HG02763 (cell line): ENCODE measurements at regions not wholly inside any gene's neighbourhood (a gene's known extent, or its start where the extent isn't known, plus 50 kb on each side); places are given as distances from the start of the nearest gene placed in this dataset.

Source experiments
- ATAC-seq: cut with Tn5 transposase; IDR thresholded peaks from one replicate; pipeline ENCODE4 v1.9.1; 2021; ENCODE audit warnings: mild to moderate bottlenecking, moderate library complexity; ENCODE audit not compliant: unreplicated experiment

DNA sequence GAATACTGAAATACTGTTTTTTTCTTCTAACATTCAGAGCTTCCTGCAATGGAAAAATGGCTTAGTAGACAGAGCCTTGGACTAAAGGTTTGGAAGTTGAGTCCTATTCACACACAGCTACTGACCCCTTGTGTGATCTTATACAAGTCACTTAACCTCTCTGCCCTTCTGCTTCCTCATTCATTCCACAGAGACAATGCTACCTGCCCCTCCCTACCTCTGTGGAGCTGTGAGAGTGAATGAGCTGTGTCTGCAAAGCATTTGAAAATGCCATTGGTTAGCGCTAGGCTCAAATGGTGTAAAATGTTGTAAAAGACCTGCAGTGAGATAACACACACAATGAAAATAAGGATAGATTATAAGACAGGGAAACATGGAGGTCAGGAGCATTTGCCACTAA is 214.4 kb downstream of the BARHL2 start:
- no peak for ATAC-seq

DNA sequence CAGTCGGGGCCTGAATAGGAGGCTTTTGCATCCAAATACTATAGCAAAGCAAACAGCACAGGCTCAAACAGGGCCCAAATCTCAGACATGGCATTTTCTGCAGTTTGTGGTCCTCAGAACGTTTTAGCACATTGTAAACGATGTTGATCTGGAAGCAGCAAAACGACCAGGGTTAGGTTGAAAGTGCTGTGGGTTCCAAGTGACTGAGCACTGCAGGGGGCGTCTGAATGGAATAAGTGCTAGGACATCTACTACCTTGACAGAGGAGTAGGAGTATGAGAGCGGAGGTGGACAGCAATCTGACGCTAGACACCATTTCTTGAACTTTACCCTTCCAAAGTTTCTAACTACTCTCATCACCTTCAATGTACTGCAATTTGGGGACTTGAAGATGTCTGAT is 214.9 kb downstream of the BARHL2 start:
- no peak for ATAC-seq

DNA sequence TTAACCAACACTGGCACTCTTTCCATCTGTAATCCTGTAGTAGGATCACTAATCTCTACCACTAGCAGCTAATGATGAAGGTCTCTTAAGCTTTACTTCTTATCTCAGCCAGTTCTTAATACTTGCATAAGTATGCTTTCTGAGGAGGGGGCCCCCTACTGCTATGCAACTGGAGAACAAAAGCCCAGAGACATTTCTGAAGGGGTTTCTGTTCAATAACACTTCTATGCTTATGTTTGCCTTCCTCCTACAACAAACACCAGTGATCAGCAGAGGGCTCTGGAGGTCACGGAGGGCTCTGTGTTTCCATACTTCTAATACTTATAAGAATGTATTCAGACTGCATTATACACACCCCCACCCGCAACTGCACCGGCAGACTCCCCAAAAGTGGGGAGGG is 215.8 kb downstream of the BARHL2 start:
- no peak for ATAC-seq

DNA sequence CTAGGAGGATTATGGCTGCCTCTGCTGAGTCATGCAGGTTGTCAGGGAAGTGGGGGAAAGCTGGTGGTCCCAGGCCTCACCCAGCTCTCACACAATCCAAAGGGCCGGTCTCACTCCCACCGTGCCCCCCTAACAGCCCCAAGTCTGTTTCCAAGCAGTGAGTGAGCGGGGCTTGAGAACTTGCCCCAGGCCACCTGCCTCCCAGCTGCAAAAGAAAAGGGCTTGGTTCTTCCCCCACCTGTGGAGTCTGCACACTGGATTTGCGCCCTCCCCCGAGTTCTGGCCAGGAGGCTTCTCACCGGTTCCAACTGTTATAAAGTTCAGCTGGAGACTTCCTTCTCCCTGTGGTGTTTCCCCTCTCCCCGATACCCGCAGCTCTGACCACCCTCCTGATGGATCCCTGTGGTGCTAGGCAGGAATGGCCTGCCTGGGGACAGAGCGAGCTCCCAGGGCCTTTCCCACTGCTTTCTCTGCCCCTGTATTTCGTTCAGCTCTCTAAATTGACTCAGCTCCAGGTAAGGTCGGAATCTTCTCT is 222.3 kb downstream of the BARHL2 start:
- ATAC-seq, result no peak

DNA sequence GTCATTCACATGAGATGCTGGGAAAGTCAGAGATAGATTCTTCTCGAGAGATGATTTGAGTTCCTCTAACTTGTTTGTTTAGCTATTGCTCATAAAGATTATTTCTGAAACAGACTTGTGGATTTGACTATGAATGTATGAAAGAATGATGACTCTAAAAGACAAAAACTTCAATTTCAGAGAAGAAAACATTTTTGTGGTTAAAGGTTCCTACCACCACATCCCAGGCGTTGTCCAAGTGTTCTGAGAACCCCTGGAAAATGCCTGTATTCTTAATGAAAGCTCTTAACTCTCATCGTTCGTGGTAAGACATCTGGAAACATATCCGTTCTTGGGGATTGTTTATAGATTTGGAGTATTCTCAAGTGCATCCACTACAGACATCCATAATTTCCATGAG is 228.7 kb downstream of the BARHL2 start:
- ATAC-seq, result no peak

DNA sequence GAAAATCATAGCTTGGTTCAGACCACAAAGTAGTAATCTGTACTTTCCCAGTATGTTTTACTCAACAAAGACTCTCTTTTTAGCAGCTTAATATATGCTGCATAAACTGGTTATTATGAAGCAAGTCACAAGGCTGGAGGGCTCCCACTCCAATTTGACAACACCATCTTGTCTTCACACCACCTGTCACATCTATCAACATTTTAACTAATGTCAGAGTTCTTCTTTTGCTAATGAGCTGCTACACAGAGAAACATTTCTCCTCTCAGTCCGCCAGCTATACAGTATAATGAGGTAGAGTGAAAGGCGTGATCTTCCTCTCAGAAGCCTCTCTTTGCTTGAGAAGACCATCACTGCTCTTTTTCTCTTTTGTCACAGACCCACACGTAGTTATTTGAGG is 230.1 kb downstream of the BARHL2 start:
- ATAC-seq, result no peak

DNA sequence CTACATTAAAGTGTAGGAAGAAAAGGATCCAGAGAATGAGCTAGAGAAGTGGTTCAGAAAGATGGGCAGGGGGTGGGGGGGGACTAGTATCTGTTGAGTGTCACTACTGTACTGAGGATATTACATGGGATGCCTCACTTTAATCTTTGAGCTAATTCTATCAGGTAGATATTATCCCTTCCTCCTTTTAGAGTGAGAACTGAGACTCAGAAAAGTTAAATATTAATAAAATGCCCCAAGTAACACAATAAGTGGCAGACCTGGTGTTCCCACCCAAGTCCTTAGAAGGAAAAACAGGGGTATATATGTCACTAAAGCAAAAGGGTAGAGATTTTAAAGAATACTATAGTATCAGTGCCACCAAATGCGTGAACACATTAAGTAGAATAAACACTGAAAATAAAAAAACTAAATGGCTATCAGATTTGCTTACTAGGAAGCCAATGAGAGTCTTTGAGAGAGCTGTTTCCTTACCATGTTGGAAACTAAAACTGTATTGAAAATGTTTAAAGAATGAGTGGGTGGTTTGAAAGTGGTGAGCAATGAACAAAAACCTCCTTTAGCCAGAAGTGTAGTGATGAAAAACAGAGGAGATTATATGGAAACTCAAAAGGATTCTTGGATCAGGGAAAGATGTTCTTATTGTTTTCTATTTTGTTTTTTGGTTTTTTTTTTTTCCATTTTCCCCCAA is 230.8 kb downstream of the BARHL2 start:
- no peak for ATAC-seq

DNA sequence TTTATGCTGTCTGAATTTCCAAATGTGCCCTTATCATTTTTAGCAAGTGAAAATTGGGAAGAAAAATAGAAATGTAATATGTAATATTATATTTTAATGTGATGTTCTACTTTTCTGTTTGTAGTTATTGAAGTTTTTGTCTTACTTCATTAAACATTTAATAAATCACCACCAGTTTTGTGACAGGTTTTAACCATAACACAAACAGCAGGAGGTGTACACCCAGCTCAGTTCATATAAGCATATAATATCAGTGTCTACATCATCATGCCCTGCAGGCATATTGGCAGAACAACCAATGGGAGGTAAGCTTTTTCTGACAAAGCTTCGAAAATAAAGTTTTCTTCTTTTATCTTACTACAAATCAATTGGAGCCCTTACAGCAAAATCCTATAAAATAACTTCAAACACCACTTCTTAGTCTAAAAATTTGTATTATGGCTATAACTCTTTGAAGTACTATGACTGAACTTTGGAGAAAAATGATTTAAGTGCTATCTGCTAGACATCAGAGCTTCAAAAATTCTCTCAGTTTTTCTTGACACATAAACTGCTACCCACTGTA is 236.7 kb downstream of the BARHL2 start:
- no peak for ATAC-seq

DNA sequence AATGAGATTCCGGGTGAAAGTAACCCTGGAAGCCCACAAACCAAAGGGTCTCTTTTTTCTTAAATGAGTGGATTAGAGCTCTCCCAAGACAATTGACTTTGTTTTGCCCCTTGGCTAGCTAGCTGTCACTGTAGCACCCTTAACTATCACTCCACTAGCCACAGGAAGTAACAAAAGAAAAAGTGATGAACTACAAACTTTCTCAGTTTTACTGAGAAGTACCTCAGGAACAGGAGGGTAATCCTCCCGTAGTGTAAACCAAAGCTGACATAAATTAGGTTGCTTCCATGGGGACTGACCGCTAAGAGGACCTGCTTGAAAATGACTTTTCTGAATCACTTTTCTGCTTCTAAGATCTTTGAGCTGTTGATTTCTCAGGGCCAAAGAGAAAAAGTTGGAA is 240.1 kb downstream of the BARHL2 start:
- no peak for ATAC-seq

DNA sequence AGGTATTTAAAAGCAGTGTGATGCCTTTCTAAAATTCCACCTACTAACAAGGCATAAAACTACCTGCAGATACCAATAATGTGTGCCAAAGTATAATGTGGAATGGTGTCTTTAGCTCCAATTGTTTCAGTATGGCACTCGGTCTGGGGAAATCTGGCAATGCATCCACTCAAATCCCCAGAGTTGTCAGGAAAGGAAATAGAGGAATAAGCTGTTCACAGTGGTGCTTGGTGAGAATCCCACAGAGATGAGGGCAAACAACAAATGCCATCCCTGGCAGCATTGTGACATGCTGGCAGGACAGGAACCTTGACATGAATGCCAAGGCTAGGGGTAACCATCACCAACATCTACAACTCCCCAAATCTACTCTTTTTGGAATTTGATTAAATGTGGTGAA is 240.7 kb downstream of the BARHL2 start:
- ATAC-seq, result no peak

DNA sequence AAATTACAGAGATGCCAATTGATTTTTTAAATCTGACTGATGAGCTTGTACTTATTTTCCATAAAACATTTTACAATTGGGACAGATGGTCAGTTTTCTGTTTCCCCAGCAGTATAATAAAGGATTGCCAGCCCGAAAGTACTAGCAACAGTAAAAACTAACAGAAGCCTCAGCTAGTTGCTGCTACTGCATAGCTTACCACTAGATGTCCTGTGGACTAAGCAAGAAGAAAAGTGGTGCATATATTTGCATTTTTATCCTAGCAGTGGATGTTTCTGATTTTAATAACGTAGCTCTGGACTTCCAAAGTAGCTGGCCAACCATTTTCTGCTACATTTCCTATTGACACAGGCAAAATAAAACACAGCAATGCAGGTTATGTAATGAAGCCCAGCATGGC is 241.5 kb downstream of the BARHL2 start:
- no peak for ATAC-seq

DNA sequence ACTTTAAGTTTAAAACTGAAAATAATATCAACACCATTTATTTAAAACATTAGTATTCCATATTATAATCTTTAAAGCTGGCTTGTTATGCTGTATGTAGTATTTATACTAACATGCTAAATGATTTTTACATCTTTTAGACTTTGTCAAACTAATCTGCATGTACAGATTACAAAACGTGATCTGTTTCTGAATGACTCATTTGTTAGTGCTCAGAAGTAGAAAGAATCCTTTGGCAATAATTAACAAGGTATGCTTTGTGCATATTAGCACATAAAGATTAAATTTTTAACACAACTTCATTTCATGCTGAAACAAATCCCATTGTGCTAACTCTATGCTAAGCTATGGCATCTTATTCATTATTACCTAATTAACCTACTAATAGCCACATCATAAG is 242.4 kb downstream of the BARHL2 start:
- ATAC-seq, result no peak

DNA sequence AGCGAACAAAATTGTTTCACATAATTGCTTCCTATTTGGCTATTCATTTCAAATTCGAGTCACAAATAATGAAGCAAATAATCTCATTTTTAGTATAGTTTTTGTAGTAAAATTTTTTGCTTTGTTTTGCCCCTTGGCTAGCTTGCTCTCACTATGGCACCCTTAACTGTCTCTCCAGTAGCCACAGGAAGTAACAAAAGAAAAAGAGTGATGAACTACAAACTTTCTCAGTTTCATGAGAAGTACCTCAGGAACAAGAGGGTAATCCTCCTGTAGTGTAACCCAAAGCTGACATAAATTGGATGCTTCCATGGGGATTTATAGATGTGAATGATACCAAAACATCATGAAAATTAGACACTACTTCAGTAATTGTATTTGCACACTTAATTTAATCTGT is 242.9 kb downstream of the BARHL2 start:
- no peak for ATAC-seq

DNA sequence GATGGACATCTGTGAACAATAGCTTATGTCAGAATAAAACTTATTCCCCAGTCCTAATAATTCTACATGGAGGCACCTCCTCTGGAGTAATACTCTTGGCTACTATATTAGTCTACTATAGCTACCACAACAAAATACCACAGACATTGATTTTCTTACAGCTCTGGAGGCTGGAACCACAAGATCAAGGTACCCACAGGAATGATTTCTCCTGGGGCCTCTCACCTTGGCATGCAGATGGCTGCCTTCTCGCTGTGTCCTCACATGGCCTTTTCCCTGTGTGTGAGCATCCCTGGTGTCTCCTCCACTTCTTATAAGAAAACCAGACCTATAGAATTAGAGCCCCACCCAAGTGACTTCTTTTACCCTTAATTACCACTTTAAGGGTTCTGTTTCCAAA is 244.3 kb downstream of the BARHL2 start:
- no peak for ATAC-seq

DNA sequence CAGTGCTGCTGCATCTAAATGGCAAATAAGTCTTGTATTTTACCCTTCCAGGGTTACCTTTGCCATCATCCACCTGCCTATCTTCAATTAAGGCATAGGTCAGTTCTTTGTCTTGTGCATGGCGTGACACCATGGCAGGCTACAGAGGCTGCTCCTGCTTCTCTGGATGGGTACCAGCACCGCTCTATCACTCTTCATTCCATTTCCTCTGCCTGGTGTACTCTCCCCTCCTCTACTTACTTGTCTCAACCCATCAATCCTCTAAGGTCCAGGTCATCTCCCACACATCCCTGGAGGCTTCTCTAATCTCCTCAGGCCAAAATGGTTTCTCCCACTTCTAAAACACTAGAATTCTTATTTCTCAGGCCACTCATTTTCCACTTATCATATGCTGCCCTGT is 257.5 kb downstream of the BARHL2 start:
- no peak for ATAC-seq

DNA sequence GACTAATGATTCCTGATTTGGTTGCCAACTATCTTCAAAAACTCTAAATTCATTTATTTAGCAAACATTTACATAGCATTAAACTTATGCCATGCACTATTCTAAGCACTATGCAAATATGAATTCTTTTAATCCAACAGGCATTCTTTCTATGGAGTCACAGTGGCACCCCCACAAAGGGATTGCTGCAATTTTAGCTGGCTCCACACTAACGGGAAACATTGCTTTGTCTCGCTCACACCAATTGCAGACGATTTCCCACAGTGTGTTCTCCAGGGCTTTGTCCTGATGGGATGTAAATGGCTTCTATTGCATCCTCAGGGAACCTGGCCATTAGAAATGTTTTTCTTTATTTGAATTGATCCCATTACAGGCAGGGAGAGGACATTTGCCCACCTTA is 259.1 kb downstream of the BARHL2 start:
- no peak for ATAC-seq

DNA sequence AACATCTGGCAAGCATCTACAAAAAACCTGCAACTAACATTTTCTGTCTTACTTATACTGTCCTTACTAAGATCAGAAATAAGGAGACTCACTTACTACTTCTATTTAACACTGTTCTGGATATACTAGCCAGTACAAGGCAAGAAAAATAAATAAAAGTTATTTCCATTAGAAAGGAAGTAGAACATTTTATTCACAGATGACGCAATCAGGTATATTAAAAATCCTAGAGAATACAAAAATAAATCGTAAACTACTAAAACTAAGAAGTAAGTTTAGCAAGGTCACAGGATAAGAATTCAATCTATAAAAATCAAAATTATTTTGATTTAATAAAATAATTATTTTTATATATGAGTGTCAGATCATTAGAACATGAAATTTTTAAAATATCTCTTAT is 264.6 kb downstream of the BARHL2 start:
- no peak for ATAC-seq

DNA sequence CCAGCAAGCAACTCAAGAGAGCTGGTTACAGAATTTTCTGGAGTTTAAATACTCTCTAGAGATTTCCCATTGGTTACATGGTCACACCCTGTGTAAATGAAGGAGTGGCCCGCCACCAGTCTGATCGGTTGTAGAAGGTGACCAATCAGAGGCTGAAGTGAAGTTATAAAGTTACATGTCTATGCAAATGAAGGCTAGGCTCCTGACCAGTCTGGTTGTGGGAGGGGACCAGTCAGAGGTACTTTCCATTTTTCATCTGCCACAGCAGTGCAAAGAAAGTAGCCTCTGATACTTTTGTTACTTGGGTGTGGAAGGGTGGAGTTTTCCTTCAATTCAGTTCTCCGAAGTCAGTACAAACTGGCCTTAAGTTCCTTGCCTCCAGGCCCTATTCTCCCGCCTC is 273.7 kb downstream of the BARHL2 start:
- ATAC-seq, result no peak

DNA sequence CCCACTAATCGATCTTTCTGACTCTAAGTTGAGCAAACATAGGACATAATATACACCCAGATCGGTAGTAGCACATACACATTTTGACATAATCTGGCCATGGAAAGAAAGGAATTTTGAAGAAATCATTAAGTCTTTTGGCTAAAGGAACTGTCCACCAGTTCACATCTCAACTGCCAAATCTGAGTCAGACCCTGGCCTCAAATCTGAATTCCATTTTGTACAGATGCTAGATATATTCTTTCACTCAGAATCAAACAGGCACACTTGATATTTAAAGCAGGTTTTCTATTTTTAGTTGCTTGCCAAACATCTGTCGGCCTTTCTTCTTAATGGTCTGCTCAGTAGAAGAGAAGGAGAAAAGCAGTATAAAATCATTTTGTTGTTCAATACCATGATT is 281.8 kb downstream of the BARHL2 start:
- ATAC-seq, result no peak

DNA sequence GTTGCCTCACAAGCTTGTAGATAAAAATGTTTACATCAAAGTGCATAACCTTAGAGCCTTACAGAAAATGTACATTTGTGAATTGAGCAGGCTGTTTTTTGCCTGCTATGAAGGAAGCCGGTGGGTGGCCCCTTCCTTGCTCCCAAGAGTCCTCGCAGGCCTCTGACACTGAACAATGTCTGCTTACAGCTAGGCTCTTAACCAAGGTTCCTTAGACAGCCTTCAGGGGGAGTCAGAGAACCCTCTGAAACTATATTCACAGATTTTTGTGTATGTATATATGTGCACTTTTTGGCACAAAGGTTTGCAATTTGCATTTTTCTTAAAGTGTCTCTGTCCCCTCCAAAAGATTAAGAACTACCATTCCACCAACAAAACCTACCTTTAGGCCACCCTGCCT is 282.6 kb downstream of the BARHL2 start:
- ATAC-seq, result no peak

DNA sequence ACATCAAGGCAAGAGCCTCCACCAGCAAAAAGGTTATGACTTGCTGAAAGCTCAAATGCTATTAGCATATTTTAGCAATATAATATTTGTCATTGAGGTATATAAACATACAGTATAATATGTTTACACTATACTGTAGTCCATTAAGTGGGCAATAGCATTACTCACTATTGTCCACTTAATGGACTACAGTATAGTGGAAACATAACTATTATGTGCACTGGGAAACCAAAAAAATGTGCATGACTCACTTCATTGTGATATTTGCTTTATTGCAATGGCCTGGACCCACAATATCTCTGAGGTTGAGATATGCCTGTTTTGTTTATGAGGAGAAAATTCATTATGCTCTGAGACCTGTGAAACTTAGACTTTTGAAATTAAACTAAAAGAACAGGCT is 300.0 kb downstream of the BARHL2 start:
- no peak for ATAC-seq

DNA sequence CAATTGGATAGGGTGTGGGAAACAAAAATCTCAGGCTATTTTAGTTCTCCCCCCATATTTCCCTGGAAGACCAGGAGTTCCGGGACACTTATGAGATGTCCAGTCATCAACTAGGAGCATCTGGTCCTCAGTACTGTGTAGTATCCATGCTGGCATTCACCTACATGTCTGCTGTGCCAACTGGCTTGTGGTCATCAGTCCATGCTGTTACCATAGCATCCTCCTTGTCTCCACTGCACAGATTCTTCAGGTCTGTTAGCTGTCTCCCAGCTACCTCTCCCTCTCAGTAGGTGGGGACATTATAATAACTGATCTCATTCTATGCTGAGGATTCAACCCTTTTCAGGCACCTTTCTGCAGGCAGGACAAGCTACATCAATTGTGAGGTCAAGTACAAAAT is 302.9 kb downstream of the BARHL2 start:
- ATAC-seq, result no peak

DNA sequence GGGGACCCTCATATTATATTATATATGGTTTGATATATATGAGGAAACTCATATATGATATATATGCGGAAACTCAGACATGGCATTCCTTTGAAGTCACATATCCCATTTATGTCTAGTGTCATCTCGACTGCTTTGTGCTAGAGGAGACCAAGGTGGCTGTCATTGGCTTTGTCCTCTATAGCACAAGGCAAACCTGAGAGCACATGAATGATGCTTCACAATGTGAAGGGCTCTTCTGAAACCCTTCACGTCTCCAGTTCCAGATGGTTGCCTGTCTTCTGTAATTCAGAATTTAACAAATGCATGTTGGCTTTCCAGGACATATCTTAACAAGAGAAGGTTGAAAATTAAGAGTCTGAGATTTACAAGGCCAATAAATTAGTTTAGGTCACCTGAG is 303.6 kb downstream of the BARHL2 start:
- ATAC-seq, result no peak
